Sigmoid colon (tissue), 4 donors: ENCODE measurements at regions not wholly inside any gene's neighbourhood (a gene's known extent, or its start where the extent isn't known, plus 50 kb on each side); places are given as distances from the start of the nearest gene placed in this dataset.

Source experiments
- POLR2AphosphoS5 ChIP-seq, 4 donors: sonication (generic); formaldehyde crosslinking; IDR thresholded peaks; one replicate each; pipeline ENCODE4 v1.6.1; 2017; ENCODE audit warnings: antibody characterized with exemption in 4 of 4
- TF ChIP-seq, protein P1 (sequence below), 4 experiments: fragments of 450-650 bp in 3 of 4; fragments of 200-600 bp in 1 of 4; IDR thresholded peaks; one replicate each; pipeline ENCODE4 v1.5.1; 2016 to 2019; ENCODE audit warnings: antibody characterized with exemption in 4 of 4, mild to moderate bottlenecking in 3 of 4, moderate library complexity in 2 of 4

DNA sequence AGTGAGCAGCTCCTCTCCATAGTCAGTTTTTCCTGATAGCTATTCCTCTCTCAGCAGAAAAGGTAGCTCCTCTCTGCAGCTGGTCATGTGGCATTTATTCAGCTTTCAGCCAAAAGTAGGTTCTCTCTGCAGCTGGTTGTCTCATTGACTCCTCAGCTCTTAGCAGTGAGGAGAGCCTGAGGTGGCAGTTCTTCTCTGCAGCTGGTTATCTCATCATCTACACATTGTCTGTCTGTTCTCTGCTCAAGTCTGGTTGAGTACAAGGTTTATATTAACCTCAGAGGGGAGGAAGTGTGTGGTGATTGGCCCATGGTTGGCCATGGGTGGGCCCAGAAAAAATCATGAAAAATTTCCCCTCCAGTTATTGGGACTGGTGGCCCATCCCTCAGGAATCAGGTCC lies 338.3 kb downstream of the KDM5D start:
- TF ChIP-seq, protein P1, sequence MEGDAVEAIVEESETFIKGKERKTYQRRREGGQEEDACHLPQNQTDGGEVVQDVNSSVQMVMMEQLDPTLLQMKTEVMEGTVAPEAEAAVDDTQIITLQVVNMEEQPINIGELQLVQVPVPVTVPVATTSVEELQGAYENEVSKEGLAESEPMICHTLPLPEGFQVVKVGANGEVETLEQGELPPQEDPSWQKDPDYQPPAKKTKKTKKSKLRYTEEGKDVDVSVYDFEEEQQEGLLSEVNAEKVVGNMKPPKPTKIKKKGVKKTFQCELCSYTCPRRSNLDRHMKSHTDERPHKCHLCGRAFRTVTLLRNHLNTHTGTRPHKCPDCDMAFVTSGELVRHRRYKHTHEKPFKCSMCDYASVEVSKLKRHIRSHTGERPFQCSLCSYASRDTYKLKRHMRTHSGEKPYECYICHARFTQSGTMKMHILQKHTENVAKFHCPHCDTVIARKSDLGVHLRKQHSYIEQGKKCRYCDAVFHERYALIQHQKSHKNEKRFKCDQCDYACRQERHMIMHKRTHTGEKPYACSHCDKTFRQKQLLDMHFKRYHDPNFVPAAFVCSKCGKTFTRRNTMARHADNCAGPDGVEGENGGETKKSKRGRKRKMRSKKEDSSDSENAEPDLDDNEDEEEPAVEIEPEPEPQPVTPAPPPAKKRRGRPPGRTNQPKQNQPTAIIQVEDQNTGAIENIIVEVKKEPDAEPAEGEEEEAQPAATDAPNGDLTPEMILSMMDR (IDR thresholded peaks at IDR 0.05): no peak
- no peak for TF ChIP-seq POLR2AphosphoS5 (IDR thresholded peaks at IDR 0.05)
